ENCODE measurements at regions not wholly inside any gene's neighbourhood (a gene's known extent, or its start where the extent isn't known, plus 50 kb on each side); places are given as distances from the start of the nearest gene placed in this dataset.

GRCh38 chr21:22725436-22725835 is 1727.2 kb downstream of the NCAM2 start:
- Histone ChIP-seq H3K27me3 (ENCODE audit: control insufficient read depth, insufficient read depth, low read length) (no peaks in the 10 kb centered on the region), H3K27ac (ENCODE audit: low read depth, low read length) (no peak overlapping the region), H3K9me3 (ENCODE audit: control insufficient read depth, insufficient read depth, low read length) (peaks cover 11% of the 10 kb centered on the region; the same call in 1 of the 2 replicates), H3K4me3 (ENCODE audit: low read depth, low read length) (no peak overlapping the region)
- TF ChIP-seq, protein P1, sequence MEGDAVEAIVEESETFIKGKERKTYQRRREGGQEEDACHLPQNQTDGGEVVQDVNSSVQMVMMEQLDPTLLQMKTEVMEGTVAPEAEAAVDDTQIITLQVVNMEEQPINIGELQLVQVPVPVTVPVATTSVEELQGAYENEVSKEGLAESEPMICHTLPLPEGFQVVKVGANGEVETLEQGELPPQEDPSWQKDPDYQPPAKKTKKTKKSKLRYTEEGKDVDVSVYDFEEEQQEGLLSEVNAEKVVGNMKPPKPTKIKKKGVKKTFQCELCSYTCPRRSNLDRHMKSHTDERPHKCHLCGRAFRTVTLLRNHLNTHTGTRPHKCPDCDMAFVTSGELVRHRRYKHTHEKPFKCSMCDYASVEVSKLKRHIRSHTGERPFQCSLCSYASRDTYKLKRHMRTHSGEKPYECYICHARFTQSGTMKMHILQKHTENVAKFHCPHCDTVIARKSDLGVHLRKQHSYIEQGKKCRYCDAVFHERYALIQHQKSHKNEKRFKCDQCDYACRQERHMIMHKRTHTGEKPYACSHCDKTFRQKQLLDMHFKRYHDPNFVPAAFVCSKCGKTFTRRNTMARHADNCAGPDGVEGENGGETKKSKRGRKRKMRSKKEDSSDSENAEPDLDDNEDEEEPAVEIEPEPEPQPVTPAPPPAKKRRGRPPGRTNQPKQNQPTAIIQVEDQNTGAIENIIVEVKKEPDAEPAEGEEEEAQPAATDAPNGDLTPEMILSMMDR (IDR thresholded peaks at IDR 0.05; ENCODE audit: low read depth, low read length): no peak
- CTCF ChIA-PET: no interaction called here
- POLR2A ChIA-PET: no interaction called here
- DNase-seq (ENCODE audit: low read depth, low spot score): no peak

DNA sequence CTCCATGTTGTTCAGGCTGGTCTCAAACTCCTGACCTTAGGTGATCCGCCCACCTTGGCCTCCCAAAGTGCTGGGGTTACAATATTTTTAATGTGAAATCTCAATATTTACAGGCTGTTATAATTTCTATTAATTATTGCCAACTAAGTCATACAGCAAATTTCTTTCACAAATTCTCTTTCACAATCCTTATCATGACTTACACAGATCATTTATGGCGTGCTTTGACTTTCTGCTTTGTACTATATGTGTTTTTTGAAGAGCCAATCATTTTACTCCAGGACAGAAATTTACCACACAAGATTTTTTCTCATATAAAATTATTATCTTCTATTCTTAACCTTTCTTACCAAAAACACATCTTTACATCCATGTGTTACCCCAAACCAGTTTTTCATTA is 1729.9 kb downstream of the NCAM2 start:
- Histone ChIP-seq H3K9me3 (ENCODE audit: control insufficient read depth, insufficient read depth, low read length) (peaks cover 16% of the 10 kb centered on the region; the same call in 1 of the 2 replicates), H3K4me3 (ENCODE audit: low read depth, low read length) (no peak overlapping the region), H3K27ac (ENCODE audit: low read depth, low read length) (no peak overlapping the region), H3K27me3 (ENCODE audit: control insufficient read depth, insufficient read depth, low read length) (no peaks in the 10 kb centered on the region)
- ChIA-PET POLR2A (no interaction called here), CTCF (no interaction called here)
- no peak for DNase-seq (ENCODE audit: low read depth, low spot score)
- TF ChIP-seq, protein P1 (IDR thresholded peaks at IDR 0.05; ENCODE audit: low read depth, low read length): no peak

DNA sequence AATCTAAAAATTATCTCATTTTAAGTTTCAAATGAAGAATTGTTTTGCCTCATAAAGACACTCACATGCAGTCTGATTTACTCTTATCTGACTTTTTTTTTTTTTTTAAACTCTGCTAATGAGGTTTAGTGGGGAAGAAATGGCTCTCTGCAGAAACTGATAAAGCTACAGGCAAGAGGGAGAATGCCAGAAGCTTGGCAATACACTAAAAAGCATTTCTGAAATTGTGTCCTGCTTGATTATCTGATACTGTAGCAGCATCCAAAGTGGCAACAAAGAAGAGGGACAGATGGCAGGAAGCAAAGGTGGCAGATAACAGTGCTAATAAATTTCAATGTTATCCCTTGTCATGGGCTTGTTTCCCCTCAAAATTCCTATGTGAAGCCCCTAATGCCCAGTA is 1744.9 kb downstream of the NCAM2 start:
- Histone ChIP-seq H3K27ac (ENCODE audit: low read depth, low read length) (no peak overlapping the region), H3K9me3 (ENCODE audit: control insufficient read depth, insufficient read depth, low read length) (no peaks in the 10 kb centered on the region; the same call in none of the 2 replicates), H3K4me3 (ENCODE audit: low read depth, low read length) (no peak overlapping the region), H3K27me3 (ENCODE audit: control insufficient read depth, insufficient read depth, low read length) (no peaks in the 10 kb centered on the region)
- ChIA-PET POLR2A (no interaction called here), CTCF (no interaction called here)
- no peak for DNase-seq (ENCODE audit: low read depth, low spot score)
- TF ChIP-seq, protein P1 (IDR thresholded peaks at IDR 0.05; ENCODE audit: low read depth, low read length): no peak

DNA sequence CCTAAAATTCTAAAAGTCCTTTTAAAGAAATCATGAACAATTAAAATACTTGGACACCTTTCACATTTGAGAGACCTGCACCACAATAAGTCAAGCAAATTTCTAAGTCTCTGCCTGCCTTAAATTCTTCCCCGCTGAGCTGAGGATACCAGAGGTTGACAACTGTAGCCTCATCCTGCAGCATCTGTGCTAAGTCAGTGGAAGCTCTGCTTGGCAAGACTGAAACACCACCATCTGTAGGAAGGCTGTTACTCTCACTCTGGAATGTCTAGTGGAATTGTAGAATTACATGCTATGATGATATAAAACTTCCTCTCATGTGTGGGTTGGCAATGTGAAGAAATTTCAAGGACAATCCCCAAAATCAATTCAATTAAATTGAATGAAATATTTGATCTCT is 1756.5 kb downstream of the NCAM2 start:
- Histone ChIP-seq H3K9me3 (ENCODE audit: control insufficient read depth, insufficient read depth, low read length) (peaks cover 6% of the 10 kb centered on the region), H3K4me3 (ENCODE audit: low read depth, low read length) (no peak overlapping the region), H3K27me3 (ENCODE audit: control insufficient read depth, insufficient read depth, low read length) (no peaks in the 10 kb centered on the region), H3K27ac (ENCODE audit: low read depth, low read length) (no peak overlapping the region)
- TF ChIP-seq, protein P1 (IDR thresholded peaks at IDR 0.05; ENCODE audit: low read depth, low read length): no peak
- no peak for DNase-seq (ENCODE audit: low read depth, low spot score)
- ChIA-PET POLR2A (no interaction called here), CTCF (no interaction called here)

GRCh38 chr21:22758478-22758877 is 1760.3 kb downstream of the NCAM2 start:
- TF ChIP-seq, protein P1 (IDR thresholded peaks at IDR 0.05; ENCODE audit: low read depth, low read length): no peak
- no peak overlapping the region for H3K27ac ChIP-seq (ENCODE audit: low read depth, low read length)
- peaks cover 8% of the 10 kb centered on the region for H3K9me3 ChIP-seq (ENCODE audit: control insufficient read depth, insufficient read depth, low read length)
- ChIA-PET POLR2A (no interaction called here), CTCF (no interaction called here)
- no peak overlapping the region for H3K4me3 ChIP-seq (ENCODE audit: low read depth, low read length)
- DNase-seq (ENCODE audit: low read depth, low spot score): no peak
- H3K27me3 ChIP-seq (ENCODE audit: control insufficient read depth, insufficient read depth, low read length): no peaks in the 10 kb centered on the region

Measured in AG04450 (cell line).